GM18505 (cell line): ENCODE measurements at regions not wholly inside any gene's neighbourhood (a gene's known extent, or its start where the extent isn't known, plus 50 kb on each side); places are given as distances from the start of the nearest gene placed in this dataset.

Experiments
- ATAC-seq: cut with Tn5 transposase; IDR thresholded peaks from one replicate; pipeline ENCODE4 v1.9.1; 2021; ENCODE audit not compliant: unreplicated experiment
- POLR2A ChIP-seq: IDR thresholded peaks from 4 replicates; pipeline ENCODE4 v1.6.1; 2011; ENCODE audit warnings: borderline replicate concordance; ENCODE audit not compliant: insufficient read depth, insufficient read length; ENCODE audit errors: extremely low read depth

DNA sequence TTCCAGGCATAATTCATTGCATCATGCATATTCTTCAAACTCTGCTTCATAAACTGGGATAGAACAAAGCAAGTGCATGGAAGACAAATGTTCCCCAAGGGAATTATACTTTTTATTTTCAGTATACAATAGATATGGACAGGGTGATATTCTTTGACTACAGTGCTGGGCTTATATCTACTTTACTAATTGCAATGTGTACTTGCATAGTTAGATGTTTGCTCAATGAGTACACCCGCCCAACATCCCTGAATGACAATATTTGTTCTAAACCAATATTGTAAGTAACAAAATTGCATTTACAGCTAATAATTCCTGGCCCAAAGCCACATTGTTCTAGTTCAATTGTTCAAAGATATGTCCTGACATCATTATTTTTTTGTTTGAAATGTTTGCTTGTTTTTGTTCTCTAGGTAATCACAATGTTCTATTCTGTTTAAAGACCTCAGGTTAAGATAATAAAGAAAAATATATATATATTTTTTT, 171.4 kb downstream of the PTN start:
- no peak for ATAC-seq
- TF ChIP-seq POLR2A: no peak

DNA sequence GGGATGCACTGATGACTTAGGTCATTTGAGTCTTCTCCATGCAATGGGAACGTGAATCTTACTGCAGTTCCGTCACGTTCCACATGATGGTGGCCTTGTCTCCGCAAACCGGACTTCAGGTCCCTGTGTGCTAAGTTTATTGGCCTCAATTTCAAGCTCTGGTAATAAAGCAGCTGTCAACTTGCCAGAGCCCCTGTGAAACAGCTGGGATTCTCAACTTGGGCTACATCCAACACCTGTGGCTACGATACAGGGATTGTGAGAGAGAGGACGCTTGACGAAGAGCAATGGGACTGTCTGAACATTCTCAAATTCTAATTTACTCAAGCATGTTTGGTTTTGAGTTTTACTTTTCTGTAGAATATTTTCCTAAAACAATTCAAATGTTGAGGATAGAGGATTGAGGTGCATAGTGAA, 174.2 kb downstream of the PTN start:
- no peak for ATAC-seq
- no peak for TF ChIP-seq POLR2A

GRCh38 chr7:137167609-137168008, 175.9 kb downstream of the PTN start:
- TF ChIP-seq POLR2A: no peak
- ATAC-seq: no peak

GRCh38 chr7:137166363-137166762, 177.2 kb downstream of the PTN start:
- no peak for TF ChIP-seq POLR2A
- no peak for ATAC-seq

DNA sequence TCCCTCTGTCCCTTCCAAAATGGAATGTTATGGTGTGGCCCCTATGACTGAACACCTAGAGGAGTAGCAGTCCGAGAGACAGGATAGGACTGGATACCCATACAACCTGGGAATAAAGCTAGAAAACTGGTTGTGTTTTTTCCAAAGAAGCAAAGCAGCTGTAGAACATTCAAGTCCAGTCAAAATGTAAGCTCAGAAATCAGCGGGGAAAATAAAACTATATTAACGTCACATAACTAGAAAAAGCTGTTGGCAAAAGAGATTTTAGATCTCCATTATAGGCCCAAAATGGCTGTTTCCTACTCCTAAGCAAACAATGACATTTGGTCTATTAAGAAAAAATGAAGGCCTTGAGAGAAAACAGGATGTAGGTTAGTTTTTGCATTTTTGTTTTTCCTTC, 177.7 kb downstream of the PTN start:
- no peak for ATAC-seq
- TF ChIP-seq POLR2A: no peak

GRCh38 chr7:137165241-137165640, 178.3 kb downstream of the PTN start:
- ATAC-seq: no peak
- TF ChIP-seq POLR2A: no peak

DNA sequence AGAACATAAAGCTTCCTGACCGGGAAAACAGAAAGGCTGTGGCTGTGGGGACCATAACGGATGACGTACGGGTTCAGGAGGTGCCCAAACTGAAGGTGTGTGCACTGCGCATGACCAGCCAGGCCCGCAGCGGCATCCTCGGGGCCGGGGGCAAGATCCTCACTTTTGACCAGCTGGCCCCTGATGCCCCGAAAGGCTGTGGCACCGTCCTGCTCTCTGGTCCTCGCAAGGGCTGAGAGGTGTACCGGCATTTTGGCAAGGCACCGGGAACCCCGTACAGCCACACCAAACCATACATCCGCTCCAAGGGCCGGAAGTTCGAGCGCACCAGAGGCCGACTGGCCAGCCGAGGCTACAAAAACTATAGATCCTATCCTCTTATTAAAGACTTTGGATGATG, 179.3 kb downstream of the PTN start:
- ATAC-seq: no peak
- TF ChIP-seq POLR2A: no peak

- TF ChIP-seq POLR2A: no peak
- ATAC-seq: no peak
These were observed 183.3 kb downstream of the PTN start for GRCh38 chr7:137160236-137160635.

- no peak for TF ChIP-seq POLR2A
- ATAC-seq: no peak
These were observed 186.3 kb downstream of the PTN start for GRCh38 chr7:137157256-137157655.

DNA sequence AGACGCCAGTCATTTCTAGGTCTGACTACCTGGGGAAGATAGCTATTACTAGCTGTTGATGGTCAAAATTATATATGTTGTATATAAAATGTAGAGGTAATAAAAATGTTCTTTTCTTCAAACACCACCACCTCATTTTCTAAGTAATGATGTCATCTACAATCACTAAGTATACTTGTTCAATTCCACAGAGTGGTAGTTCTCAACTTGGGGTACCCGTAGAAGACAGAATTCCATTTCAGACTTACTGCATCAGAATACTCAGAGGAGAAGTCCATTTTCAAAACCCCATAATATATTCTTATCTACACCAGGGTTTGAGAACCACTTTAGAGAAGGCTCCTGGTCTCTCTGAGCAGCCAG, 191.9 kb downstream of the PTN start:
- no peak for TF ChIP-seq POLR2A
- ATAC-seq: no peak

GRCh38 chr7:137151041-137151689, 192.4 kb downstream of the PTN start:
- ATAC-seq: no peak
- no peak for TF ChIP-seq POLR2A

- ATAC-seq: no peak
- TF ChIP-seq POLR2A: no peak
These were observed 196.2 kb downstream of the PTN start for GRCh38 chr7:137147338-137147720.

- ATAC-seq: no peak
- no peak for TF ChIP-seq POLR2A
These were observed 196.8 kb downstream of the PTN start for GRCh38 chr7:137146552-137147337.

DNA sequence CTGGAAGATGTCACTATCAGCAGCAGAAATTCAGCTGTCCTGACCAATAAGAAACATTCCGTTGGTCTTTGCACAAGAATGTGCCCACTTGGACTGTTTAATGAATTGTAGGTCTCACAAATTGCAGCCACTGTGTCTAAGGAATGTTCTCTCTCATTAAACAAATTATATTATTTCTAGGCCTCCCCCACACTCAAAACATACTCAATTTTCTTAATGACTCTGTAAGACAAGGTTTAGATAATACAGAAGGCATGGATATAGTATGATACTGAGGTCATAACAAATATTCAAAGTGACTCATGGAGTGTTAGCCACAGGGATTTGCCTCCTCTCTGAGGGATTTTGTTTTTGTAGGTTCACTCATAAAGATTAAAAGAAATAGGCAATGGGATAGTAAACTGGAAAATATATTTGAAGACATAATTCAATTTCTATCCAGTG, 197.5 kb downstream of the PTN start:
- ATAC-seq: no peak
- TF ChIP-seq POLR2A: no peak
